ENCODE measurements at regions not wholly inside any gene's neighbourhood (a gene's known extent, or its start where the extent isn't known, plus 50 kb on each side); places are given as distances from the start of the nearest gene placed in this dataset.
"Not testable (repeated sequence)": the region's sequence is repeated elsewhere in the genome, so short reads cannot be mapped to it uniquely, and the experiment has no call there.

DNA sequence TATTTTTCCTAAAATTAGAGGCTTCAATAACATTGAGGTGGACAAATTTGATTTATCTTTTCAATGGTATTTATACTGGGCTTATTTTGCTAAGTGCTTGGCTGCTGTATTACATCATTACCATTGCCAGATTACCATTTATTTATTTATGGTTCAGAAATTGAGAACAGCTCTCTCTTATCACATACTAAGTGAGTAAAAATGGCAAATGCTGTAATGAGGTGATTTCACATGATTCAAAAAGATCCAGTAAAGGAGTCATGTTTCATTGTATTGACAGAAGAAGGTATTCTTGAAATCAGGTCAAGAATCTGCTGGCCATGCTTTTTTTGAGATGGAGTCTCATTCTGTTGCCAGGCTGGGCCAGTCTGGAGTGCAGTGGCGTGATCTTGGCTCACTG lies 322.6 kb downstream of the KIF20B start:
- no peak for DNase-seq (ENCODE audit: low read depth, low spot score)

DNA sequence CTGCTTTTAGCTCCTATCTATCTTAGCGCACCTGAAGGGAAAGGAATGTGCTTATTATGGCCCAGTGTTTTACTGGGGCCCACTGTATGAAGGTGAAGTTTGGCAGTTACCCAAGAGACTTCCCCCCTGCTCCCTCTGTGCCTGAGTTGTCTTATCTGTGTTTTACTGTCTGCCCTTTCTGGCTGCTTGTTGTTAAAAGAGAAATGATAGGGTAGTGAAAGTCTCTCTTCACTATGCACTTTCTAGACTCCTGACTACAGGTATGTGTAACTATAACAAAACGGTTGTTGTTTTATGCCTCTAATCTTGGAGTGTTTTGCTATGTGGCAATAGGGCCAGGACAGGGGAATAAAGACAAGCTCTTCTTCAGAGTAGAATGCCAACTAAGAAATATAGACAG lies 326.9 kb downstream of the KIF20B start:
- DNase-seq (ENCODE audit: low read depth, low spot score): no peak

DNA sequence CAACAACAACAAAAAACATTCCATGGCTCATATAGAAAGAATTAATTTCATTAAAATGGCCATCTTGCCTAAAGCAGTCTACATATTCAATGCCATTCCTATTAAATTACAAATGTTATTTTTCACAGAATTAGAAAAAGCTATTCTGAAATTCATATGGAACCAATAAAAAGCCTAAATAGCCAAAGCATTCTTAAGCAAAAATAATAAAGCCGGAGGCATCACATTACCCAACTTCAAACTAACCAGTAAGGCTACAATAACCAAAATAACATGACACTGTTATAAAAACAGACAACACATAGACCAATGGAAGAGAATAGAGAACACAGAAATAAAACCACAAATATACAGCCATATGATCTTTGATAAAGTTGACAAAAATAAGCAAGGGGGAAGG lies 330.4 kb downstream of the KIF20B start:
- DNase-seq (ENCODE audit: low read depth, low spot score): no peak

DNA sequence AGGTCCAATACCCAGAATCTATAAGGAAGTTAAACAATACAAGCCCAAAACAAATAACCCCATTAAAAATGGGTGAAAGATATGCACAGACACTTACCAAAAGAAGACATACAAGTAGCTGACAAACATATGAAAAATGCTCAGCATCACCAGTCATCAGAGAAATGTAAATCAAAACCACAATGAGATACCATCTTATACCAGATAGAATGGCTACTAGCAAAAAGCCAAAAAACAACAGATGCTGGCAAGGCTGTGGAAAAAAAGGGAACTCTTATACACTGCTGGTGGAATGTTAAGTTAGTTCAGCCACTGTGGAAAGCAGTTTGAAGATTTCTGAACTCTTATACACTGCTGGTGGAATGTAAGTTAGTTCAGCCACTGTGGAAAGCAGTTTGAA lies 331.1 kb downstream of the KIF20B start:
- DNase-seq (ENCODE audit: low read depth, low spot score): no peak

DNA sequence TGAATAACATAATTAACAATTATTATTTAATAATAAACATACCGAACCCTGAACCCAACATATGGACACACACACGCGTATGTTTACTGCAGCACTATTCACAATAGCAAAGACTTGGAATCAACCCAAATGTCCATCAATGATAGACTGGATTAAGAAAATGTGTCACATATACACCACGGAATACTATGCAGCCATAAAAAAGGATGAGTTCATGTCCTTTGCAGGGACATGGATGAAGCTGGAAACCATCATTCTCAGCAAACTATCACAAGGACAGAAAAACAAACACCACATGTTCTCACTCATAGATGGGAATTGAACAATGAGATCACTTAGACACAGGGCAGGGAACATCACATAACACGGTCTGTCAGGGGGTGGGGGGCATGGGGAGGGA lies 333.5 kb downstream of the KIF20B start:
- DNase-seq (ENCODE audit: low read depth, low spot score): not testable (repeated sequence)

DNA sequence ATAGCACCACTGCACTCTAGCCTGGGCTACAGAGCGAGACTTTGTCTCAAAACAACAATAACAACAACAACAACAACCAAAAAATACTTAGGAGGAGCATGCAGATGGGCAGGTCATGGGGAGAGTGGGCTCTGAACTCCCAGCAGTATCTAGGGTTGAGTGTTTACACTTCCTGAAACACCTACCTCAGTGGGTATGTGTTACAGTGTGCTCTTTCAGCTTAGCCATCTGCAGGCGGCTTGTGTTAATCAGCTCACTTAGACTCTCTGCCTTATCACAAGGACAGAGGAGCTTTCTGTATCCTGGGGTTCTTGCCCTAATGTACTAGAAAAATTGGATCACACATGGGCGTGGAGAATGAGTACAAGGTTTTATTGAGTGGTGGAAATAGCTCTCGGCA lies 340.2 kb downstream of the KIF20B start:
- no peak for DNase-seq (ENCODE audit: low read depth, low spot score)

DNA sequence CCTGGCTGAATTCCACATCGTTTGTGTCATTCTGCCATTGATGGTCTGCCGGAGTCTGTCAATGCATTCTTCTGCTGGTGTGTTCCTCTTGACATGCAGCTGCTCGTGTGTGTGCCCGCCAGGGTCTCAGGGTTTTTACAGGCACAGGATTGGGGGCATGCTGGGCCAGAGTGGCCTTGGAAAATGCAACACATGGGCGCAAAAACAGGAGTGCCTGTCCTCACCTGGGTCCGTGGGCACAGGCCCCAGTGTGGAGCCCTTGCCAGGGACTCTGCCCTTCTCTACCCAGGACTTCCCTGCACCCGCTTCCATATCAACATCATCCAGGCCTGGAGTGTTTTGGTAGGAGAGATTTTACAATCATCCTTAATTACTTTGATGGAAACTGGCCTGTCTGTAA lies 340.7 kb downstream of the KIF20B start:
- no peak for DNase-seq (ENCODE audit: low read depth, low spot score)

DNA sequence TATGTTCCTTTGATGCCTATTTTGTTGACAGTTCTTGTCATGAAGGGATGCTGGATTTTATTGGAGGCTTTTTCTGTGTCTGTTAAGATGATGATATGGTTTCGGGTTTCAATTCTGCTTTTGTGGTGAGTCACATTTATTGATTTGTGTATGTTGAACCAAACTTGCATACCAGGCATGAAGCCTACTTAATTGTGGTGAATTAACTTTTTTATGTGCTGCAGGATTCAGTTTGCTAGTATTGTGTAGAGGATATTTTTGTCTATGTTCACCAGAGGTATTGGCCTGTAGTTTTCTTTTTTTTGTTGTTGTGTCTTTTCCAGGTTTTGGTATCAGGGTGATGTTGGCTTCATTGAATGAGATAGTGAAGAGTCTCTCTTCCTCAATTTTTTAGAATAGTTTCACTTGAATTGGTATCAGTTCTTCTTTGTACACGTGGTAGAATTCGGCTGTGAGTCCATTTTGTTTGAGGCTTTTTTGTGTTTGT lies 345.9 kb downstream of the KIF20B start:
- no peak for DNase-seq (ENCODE audit: low read depth, low spot score)

DNA sequence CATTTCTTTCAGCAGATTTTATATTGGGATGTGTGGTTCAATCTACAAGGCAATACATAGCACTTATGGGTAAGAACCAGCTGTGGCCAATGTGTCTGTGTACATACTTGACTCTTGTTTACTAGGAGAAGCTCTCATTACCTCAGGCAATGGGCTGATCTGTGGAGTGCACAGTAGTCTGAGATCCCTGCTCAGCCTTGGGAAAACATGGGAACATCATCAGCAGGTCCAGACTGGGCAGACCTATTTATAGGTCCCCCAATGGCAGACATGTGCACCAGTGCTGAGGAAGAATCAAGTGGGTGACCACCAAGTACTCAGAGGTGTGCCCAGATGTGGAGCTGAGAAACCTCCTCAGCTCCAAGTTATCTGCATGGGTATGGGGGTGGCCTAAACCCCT lies 349.7 kb downstream of the KIF20B start:
- no peak for DNase-seq (ENCODE audit: low read depth, low spot score)

DNA sequence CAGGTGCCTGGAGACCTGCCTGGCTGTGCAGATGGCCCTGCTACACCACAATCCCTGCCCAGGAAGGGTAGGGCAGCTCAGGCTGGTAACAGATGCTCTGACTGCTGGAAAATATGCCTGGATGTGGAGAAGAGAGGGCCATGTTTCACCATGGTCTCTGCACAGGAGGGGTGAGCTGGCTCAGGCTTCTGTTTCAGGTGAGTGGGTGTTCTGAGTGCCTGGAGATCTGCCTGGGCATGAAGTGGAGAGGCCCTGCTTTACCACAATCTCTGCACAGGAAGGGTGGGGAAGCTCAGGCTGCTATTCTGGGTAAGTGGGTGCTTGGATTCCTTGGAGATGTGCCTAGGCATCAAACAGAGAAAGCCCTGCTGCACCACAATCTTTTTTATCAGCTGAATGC lies 350.1 kb downstream of the KIF20B start:
- DNase-seq (ENCODE audit: low read depth, low spot score): no peak

DNA sequence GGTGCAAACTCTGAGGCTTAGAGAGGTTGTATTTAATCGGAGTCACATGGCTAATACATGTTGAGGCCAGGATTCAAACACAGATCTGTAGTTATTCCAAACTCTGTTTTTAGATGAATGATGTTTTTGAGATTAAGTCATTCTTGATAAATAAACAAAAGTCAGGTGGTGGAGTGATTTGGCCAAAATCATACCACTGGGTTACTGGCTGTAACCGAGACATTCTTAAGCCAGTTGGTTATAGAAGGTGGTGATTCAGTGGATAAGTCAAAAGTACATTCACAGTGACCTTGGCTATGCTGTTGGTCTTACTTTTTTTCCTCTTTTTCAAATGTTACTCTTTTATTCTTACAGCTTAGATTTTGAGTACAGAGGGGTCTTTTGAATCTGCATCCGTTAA lies 361.4 kb downstream of the KIF20B start:
- DNase-seq (ENCODE audit: low read depth, low spot score): no peak

DNA sequence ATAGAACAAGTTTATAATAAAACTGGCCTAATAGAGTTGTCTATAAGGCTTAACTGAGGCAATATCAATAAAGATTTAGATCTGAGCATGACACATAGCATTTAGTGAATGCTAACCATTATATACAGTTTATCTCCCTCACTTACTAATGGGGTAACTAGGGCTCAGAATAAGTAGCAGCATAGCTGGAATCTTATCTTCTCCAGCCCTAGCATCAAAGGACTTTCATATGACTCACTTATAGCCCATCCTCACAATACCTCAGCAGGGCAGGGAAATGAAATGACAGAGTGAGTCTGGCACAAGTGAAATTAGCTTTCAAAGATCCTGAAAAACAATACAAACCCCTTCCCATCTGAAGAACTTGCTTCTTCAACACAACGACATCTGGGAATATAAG lies 362.9 kb downstream of the KIF20B start:
- no peak for DNase-seq (ENCODE audit: low read depth, low spot score)

DNA sequence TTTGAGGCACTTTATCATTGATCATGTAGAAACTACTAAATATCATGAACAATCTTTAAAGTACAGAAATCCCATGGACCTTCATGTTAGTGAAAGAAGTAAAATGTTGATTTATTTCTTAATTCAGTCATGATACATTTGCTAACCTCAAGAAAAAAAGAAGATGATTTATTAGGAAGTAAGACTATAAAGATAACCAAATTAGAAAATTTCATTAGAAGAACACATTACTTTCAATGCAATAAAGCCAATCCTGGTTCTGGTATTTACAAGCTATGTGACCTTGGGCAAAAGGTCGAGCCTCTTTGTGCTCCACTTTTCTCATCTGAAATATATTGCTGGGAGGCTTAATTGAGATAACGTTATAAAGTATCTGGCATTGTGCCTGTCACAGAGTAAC lies 365.0 kb downstream of the KIF20B start:
- DNase-seq (ENCODE audit: low read depth, low spot score): no peak

DNA sequence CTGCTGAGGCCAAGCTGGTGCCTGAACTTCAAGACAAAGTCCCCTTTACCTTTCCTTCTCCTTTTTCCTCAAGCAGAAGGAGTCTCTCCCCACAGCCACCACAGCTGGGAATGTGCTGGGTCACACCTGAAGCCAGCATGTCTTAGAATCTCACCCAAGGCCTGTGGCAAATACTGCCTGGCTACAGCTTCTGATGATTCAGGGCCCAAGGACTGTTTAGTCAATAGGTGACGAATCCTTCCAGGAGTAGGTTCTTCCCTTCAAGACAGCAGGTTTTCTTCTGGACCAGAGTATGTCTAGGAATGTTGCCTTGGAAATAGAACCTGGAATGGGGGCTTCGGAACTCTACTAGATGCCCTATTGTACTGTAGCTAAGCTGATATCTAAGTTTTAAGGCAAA lies 374.6 kb downstream of the KIF20B start:
- no peak for DNase-seq (ENCODE audit: low read depth, low spot score)

DNA sequence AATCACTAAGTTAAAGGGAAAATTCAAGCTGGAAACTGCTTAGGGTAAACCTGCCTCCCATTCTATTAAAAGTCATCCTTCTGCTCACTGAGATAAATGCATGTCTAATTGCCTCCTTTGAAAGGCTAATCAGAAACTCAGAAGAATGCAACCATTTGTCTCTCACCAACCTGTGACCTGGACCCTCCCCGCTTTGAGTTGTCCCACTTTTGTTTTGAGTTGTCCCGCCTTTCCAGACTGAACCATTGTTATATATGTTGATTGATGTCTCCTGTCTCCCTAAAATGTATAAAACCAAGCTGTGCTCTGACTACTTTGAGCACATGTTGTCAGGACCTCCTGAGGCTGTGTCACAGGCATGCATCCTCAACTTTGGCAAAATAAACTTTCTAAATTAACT lies 378.4 kb downstream of the KIF20B start:
- no peak for DNase-seq (ENCODE audit: low read depth, low spot score)

DNA sequence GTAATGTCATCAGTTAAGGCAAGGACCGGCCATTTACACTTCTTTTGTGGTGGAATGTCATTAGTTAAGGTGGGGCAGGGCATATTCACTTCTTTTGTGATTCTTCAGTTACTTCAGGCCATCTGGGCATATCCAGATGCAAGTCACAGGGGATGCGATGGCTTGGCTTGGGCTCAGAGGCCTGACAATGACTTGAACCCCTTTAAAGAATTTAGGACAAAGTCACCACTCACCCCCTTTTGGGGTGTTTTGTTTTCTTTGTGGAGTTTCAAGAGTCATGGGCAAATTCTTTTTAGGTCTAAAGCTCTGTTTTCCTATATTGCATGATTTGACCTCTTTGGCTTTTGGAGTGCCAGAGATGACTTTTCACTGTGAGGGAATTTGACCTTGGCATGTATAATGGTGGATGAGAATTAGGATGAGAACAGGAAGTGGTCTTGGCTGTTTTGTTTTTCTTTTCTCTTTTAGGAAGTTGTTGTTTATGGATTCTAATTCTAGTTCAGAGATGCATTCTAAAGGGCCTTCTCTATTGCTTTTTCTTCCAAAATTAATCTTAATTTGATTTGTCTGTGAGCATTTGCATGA lies 385.3 kb downstream of the KIF20B start:
- DNase-seq (ENCODE audit: low read depth, low spot score): not testable (repeated sequence)

DNA sequence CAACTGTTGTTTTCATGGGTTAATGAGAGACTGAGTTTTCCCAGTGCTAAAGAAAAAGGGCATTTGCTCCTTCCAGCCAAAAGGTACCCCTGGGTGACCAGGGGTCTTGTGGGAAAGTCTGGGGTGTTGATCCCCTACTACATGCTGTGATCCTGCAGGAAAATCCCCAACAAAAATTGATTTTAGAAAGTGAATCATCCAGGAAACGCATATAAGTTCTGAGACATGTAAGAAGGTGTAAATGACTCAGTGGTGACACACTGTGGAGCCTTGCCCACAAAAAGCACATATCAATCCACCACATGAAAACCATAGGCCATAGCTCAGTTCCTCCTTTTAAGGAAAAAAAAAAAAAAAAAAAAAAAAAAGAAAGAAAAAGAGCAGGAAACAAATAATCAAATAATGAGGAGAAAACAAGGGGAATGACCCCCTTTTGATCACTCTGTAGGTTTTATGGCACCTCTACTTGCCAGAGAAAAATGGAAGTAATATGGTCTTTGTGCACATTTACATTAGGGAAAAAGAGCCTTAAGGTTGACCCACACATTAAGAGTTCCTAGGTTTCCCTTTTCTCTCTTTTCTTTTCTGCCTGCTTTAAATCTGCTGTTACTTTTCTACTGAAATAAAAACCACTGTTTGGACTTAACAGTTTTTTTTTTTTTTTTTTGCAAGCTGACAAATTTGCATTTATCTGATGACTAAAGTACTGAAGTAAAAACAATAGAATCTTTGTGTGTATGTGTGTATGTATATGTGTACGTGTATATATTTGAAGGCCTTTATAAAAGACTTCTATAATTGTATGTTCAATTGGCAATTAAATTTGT lies 386.0 kb downstream of the KIF20B start:
- no peak for DNase-seq (ENCODE audit: low read depth, low spot score)

DNA sequence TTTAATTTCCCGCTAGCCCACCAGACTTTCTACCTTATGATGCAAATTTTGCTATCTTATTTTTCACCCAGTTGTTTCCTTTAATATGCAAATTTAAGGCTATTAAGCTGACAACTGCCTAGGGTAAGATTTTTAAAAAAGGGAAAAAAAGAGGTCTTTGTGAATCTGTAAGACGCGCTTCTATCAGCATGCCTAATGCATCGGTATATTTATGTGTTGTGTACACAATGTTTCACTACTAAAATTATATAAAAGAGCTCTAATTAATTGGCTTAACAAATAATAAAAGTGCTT lies 386.6 kb downstream of the KIF20B start:
- DNase-seq (ENCODE audit: low read depth, low spot score): no peak

DNA sequence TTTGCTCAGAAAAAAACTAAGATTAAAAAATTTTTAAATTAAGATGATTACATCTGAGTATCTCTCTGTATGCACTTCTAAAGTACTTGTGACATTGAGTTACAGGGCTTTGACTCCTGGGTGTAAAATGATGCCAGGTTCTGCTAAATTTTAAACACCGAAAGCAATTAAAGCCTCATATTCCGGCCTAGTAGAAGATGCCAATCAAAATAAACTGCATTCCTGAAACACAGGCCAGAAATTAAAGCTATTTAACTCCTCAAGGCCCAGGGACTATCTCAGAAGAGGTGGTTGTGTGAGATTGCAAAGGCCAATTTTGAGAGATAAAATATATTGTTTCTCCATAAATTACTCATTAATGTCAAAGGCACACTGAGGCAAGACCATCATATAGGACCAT lies 388.3 kb downstream of the KIF20B start:
- no peak for DNase-seq (ENCODE audit: low read depth, low spot score)

DNA sequence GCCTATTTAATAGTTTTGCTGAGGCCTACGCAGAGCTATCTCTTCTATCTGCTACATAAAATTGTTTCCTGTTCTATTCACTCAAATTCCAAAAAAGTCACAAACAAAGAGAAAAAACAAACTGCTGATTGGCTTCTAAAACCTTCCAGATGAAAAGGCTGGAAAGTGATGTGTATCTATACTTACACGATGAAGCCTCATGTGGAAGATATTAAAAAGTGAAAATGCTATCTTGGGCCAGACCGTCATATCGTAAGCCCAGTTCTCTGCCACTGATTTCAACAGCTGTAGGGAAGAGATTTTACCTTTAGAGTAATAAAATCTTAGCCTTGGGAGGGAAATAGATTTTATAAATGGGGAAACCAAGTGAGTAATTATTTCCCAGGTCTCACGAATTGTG lies 394.8 kb downstream of the KIF20B start:
- DNase-seq (ENCODE audit: low read depth, low spot score): no peak

DNA sequence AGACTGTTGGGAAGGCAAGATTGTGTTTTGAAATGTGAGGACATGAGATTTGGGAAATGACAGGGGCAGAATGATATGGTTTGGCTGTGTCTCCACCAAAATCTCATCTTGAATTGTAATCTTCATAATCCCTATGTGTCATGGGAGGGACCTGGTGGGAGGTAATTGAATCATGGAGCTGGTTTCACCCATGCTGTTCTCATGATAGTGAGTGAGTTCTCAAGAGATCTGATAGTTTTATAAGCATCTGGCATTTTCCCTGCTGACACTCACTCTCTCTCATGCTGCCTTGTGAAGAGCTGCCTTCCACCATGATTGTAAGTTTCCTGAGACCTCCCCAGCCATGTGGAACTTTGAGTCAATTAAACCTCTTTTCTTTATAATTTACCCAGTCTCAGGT lies 406.2 kb downstream of the KIF20B start:
- DNase-seq (ENCODE audit: low read depth, low spot score): not testable (repeated sequence)

DNA sequence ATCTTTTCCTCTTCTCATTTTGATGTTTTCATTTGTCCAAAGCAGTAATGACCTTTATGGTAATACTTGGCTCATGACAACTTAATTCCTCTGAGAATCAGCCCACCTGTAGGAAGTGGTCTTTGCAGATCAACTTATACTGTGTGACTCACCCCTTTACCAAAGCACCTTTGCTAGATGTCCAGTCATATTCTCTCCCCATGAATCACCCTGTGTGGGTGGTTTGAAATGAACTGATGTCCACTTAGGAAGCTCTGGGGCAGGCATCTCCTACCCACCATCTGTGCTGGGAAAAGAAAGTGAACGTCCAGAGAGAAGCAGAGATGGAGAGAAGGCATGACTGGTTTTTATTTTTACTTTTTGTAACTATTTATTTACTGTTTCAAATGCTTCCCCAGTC lies 410.3 kb downstream of the KIF20B start:
- DNase-seq (ENCODE audit: low read depth, low spot score): no peak

DNA sequence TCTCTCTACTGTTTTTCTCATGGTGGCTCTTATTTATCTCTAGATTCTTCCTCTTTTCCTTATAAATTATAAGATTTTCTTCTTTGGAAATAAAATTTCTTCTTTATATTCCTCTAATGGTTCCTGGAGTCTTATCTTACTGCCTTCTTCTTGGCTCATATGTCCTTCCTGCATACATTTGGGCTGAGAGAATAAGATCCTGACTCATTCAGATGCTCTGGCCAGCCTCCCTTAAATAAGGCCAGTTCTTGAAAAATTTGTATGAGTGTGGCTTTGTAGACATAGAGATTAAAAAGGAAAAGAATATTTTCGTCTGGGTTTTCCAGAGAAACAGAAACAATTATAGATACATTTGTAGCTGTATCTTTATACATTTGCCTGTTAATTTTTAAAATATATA lies 411.3 kb downstream of the KIF20B start:
- no peak for DNase-seq (ENCODE audit: low read depth, low spot score)

DNA sequence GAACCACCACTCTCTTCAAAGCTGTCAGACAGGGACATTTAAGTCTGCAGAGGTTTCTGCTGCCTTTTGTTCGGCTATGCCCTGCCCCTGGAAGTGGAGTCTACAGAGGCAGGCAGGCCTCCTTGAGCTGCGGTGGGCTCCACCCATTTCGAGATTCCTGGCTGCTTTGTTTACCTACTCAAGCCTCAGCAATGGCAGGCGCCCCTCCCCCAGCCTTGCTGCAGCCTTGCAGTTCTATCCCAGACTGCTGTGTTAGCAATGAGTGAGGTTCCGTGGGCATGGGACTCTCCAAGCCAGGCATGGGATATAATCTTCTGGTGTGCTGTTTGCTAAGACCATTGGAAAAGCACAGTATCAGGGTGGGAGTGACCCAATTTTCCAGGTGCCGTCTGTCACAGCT lies 417.2 kb downstream of the KIF20B start:
- DNase-seq (ENCODE audit: low read depth, low spot score): not testable (repeated sequence)

Data from activated naive CD8-positive, alpha-beta T cell treated with anti-CD3 and anti-CD28 coated beads, Interleukin-2, amount 50 U/mL, for 16 hours (primary cell).